GM12801 (cell line): ENCODE measurements at regions not wholly inside any gene's neighbourhood (a gene's known extent, or its start where the extent isn't known, plus 50 kb on each side); places are given as distances from the start of the nearest gene placed in this dataset.

ENCODE experiments used
- CTCF ChIP-seq: IDR thresholded peaks from one replicate; pipeline ENCODE4 v1.5.1; 2011; ENCODE audit warnings: control low read depth; ENCODE audit not compliant: insufficient read length; ENCODE audit errors: extremely low read depth

GRCh38 chr1:91201694-91202093 lies 179.9 kb upstream of the ZNF644 start:
- no peak for TF ChIP-seq CTCF

- TF ChIP-seq CTCF: no peak
These were observed 179.3 kb upstream of the ZNF644 start for GRCh38 chr1:91201176-91201575.

- TF ChIP-seq CTCF: no peak
These were observed 178.8 kb upstream of the ZNF644 start for GRCh38 chr1:91200675-91201074.

GRCh38 chr1:91199988-91200387 lies 178.2 kb upstream of the ZNF644 start:
- no peak for TF ChIP-seq CTCF

- no peak for TF ChIP-seq CTCF
These were observed 169.2 kb upstream of the ZNF644 start for GRCh38 chr1:91190996-91191395.

GRCh38 chr1:91189096-91189495 lies 167.3 kb upstream of the ZNF644 start:
- no peak for TF ChIP-seq CTCF

GRCh38 chr1:91176250-91176649 lies 154.4 kb upstream of the ZNF644 start:
- TF ChIP-seq CTCF: no peak

GRCh38 chr1:91174734-91175133 lies 152.9 kb upstream of the ZNF644 start:
- TF ChIP-seq CTCF: no peak
